OCI-LY7 (cell line): ENCODE measurements at regions not wholly inside any gene's neighbourhood (a gene's known extent, or its start where the extent isn't known, plus 50 kb on each side); places are given as distances from the start of the nearest gene placed in this dataset.

Experiments used
- BruUV-seq: library from RNA; stranded (reverse); fragments of 400-500 nt; replicated peaks from 2 replicates; lab custom pipeline; 2021; lab: Mats Ljungman, UMichigan
- CTCF ChIA-PET: fragments of 300-600 bp; sonication (Branson Sonifier 250); formaldehyde crosslinking; loops from one replicate; lab custom pipeline; 2022; ENCODE audit warnings: antibody characterized with exemption; ENCODE audit not compliant: unreplicated experiment; lab: Charles Lee
- POLR2A ChIA-PET: fragments of 300-600 bp; sonication (Branson Sonifier 250); formaldehyde crosslinking; loops from one replicate; lab custom pipeline; 2022; ENCODE audit warnings: antibody characterized with exemption; lab: Charles Lee
- DNase-seq: peaks from one replicate; pipeline ENCODE4 v3.0.0-alpha.2; 2015; ENCODE audit warnings: low spot score
- H2AFZ ChIP-seq: fragments of 200-600 bp; sonication (generic), shearing (Covaris generic); 2 replicates; pipeline ENCODE4 v1.6.1; 2014; ENCODE audit warnings: mild to moderate bottlenecking, antibody characterized with exemption, low read length, moderate library complexity
- H3K27ac ChIP-seq: fragments of 200-600 bp; sonication (generic); 2 replicates; pipeline ENCODE4 v1.5.1; 2014; ENCODE audit warnings: mixed run types, low read depth, mild to moderate bottlenecking, moderate library complexity, low read length, inconsistent platforms; ENCODE audit not compliant: poor library complexity, severe bottlenecking
- H3K36me3 ChIP-seq: fragments of 200-600 bp; sonication (generic); 2 replicates; pipeline ENCODE4 v1.6.1; 2014; ENCODE audit warnings: mild to moderate bottlenecking, antibody characterized with exemption, low read length, moderate library complexity, mixed read lengths; ENCODE audit not compliant: insufficient read depth
- H3K4me1 ChIP-seq: fragments of 200-600 bp; sonication (generic); 2 replicates; pipeline ENCODE4 v1.5.1; 2014; ENCODE audit warnings: mild to moderate bottlenecking, low read length; ENCODE audit not compliant: insufficient read depth, poor library complexity, severe bottlenecking
- H3K4me2 ChIP-seq: fragments of 200-600 bp; sonication (generic); 2 replicates; pipeline ENCODE4 v1.6.1; 2014; ENCODE audit warnings: mild to moderate bottlenecking, low read length
- H3K4me3 ChIP-seq: fragments of 200-600 bp; sonication (generic); 2 replicates; pipeline ENCODE4 v1.5.1; 2014; ENCODE audit warnings: mild to moderate bottlenecking, low read depth, low read length; ENCODE audit not compliant: poor library complexity, severe bottlenecking
- H3K79me2 ChIP-seq: fragments of 200-600 bp; sonication (generic); 2 replicates; pipeline ENCODE4 v1.6.1; 2016; ENCODE audit warnings: low read depth, mild to moderate bottlenecking, low read length, moderate library complexity, mixed read lengths; ENCODE audit not compliant: insufficient read depth
- H3K9me2 ChIP-seq: fragments of 200-600 bp; sonication (generic); 2 replicates; pipeline ENCODE4 v1.6.1; 2016; ENCODE audit warnings: mild to moderate bottlenecking, low read length, mixed read lengths; ENCODE audit not compliant: insufficient read depth
- H3K9me3 ChIP-seq: fragments of 200-600 bp; sonication (generic); 2 replicates; pipeline ENCODE4 v1.6.1; 2014; ENCODE audit warnings: mild to moderate bottlenecking, mixed run types, low read length, mixed read lengths
- H4K20me1 ChIP-seq: fragments of 200-600 bp; sonication (generic); 2 replicates; pipeline ENCODE4 v1.6.1; 2014; ENCODE audit warnings: mild to moderate bottlenecking, antibody characterized with exemption, low read length, moderate library complexity, mixed read lengths; ENCODE audit not compliant: insufficient read depth
- EZH2phosphoT487 ChIP-seq: fragments of 200-600 bp; sonication (generic); IDR thresholded peaks from 2 replicates; pipeline ENCODE4 v1.6.1; 2018; ENCODE audit warnings: low read depth, borderline replicate concordance, mild to moderate bottlenecking, mixed run types, antibody characterized with exemption, low read length, moderate library complexity, mixed read lengths
- intact Hi-C: fragments of 100-400 bp; cut with micrococcal nuclease; formaldehyde crosslinking; loops from one replicate; pipeline ENCODE4 v1.10.0; 2022; ENCODE audit not compliant: unreplicated experiment
- TF ChIP-seq, protein P1 (sequence below): fragments of 200-600 bp; sonication (generic); conservative IDR thresholded peaks from 2 replicates; pipeline ENCODE4 v1.5.1; 2014; ENCODE audit warnings: mild to moderate bottlenecking, antibody characterized with exemption, low read length, moderate library complexity, mixed read lengths

DNA sequence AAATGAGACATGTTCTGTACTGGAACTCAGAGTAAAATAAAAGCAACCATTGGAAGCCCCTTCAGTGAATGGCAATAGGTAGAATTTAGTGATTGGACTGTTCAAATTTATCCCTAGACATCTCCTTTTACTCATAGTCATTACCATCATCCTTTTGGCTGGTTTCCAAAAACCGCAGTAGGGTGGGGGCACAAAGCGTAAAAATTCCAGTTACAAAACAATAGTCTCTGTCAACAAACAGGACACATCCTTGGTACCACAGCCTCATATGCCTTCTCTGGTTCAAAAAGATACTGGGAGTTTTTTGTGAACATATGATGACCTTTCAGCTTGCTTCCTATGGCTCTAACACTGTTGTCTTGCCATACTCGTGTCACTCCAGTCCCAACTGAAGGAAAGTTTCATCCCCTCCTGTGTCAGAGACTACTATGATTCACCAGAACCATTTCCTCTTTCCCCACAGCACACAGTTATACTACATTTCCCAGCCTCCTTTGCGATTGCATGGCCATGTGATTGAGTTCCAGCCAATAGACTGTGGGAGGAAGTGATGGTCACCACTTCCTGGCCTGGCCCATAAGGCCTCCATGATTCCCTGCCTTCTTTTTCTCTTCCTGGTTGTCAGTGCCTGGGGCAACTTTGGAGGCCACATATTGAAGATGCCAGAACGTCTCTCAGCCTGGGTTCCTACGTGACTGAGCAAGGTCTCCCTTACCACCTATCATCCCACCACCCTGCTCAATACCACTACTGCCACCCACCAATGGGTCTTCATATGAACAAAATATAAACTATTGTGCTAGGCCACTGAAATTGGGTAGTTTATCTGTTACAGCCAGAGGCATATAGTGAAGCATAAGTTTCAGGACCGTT lies 162.4 kb downstream of the ID4 start:
- ChIA-PET CTCF (no interaction called here), POLR2A (no interaction called here)
- intact Hi-C loops: no loop called here
- TF ChIP-seq, protein P1, sequence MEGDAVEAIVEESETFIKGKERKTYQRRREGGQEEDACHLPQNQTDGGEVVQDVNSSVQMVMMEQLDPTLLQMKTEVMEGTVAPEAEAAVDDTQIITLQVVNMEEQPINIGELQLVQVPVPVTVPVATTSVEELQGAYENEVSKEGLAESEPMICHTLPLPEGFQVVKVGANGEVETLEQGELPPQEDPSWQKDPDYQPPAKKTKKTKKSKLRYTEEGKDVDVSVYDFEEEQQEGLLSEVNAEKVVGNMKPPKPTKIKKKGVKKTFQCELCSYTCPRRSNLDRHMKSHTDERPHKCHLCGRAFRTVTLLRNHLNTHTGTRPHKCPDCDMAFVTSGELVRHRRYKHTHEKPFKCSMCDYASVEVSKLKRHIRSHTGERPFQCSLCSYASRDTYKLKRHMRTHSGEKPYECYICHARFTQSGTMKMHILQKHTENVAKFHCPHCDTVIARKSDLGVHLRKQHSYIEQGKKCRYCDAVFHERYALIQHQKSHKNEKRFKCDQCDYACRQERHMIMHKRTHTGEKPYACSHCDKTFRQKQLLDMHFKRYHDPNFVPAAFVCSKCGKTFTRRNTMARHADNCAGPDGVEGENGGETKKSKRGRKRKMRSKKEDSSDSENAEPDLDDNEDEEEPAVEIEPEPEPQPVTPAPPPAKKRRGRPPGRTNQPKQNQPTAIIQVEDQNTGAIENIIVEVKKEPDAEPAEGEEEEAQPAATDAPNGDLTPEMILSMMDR: no peak
- TF ChIP-seq EZH2phosphoT487: no peak
- no peak overlapping the region for H3K4me3 ChIP-seq
- peak; percentile 64 for DNase-seq
- H3K4me2 ChIP-seq: no peak overlapping the region
- H4K20me1 ChIP-seq: no peaks in the 10 kb centered on the region
- peak overlapping the region; percentile 82 for H2AFZ ChIP-seq
- no peaks in the 10 kb centered on the region; the same call in 1 of the 2 replicates for H3K9me3 ChIP-seq
- no TSS peak for BruUV-seq
- no peaks in the 10 kb centered on the region for H3K79me2 ChIP-seq
- H3K4me1 ChIP-seq: no peaks in the 10 kb centered on the region
- no peak overlapping the region for H3K27ac ChIP-seq
- H3K9me2 ChIP-seq: no peaks in the 10 kb centered on the region
- no peaks in the 10 kb centered on the region for H3K36me3 ChIP-seq

DNA sequence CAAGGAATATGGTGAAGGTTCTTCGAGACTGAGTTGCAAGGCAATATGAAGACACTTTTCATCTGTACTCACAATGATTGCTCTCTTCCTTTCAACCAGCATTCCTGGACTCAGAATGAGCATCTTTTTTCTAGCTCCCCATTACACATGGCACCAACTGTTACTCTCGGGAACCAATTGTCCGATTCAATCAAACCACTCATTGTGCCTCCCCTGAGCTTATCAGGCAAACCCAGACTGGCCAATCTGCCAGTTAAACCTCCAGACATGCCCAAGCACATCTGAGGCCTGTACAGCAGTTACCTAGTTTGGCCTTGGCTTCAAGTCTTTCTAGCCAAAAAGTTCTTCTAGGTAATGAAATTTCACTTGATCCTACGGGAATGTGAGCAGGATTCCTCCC lies 164.1 kb downstream of the ID4 start:
- TF ChIP-seq EZH2phosphoT487: no peak
- TF ChIP-seq, protein P1: no peak
- CTCF ChIA-PET: no interaction called here
- Histone ChIP-seq H3K79me2 (no peaks in the 10 kb centered on the region), H3K9me2 (no peaks in the 10 kb centered on the region), H3K36me3 (no peaks in the 10 kb centered on the region), H3K9me3 (no peaks in the 10 kb centered on the region; the same call in 1 of the 2 replicates), H4K20me1 (no peaks in the 10 kb centered on the region), H3K4me2 (no peak overlapping the region), H2AFZ (no peak overlapping the region), H3K4me3 (no peak overlapping the region), H3K27ac (no peak overlapping the region), H3K4me1 (no peaks in the 10 kb centered on the region)
- DNase-seq: no peak
- intact Hi-C loops: no loop called here
- BruUV-seq: no TSS peak
- POLR2A ChIA-PET: no interaction called here

DNA sequence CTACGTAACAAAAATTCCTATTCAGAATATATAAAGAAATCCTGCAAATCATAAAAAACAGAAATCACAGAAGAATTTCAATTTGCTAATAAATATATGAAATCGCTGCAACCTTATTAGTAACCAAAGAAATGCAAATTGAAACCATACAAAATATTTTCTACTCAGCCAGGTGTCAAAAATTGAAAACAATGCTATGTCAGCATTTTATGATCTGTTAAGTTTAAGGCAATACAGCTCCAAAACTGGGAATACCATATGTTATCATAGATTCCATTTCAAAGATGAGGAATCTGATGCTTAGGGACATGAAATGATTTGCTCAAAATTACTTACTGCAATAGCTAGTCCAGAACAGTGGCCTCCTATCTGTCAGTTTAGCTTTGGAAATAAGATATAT lies 168.9 kb downstream of the ID4 start:
- H3K4me1 ChIP-seq: no peaks in the 10 kb centered on the region
- H4K20me1 ChIP-seq: no peaks in the 10 kb centered on the region
- H2AFZ ChIP-seq: no peak overlapping the region
- H3K4me2 ChIP-seq: no peak overlapping the region
- no peaks in the 10 kb centered on the region for H3K36me3 ChIP-seq
- TF ChIP-seq, protein P1: no peak
- TF ChIP-seq EZH2phosphoT487: no peak
- intact Hi-C loops: no loop called here
- H3K4me3 ChIP-seq: no peak overlapping the region
- no peak overlapping the region for H3K27ac ChIP-seq
- POLR2A ChIA-PET: no interaction called here
- no peaks in the 10 kb centered on the region for H3K9me2 ChIP-seq
- H3K79me2 ChIP-seq: no peaks in the 10 kb centered on the region
- CTCF ChIA-PET: no interaction called here
- BruUV-seq: no TSS peak
- DNase-seq: no peak
- no peaks in the 10 kb centered on the region for H3K9me3 ChIP-seq
